K562 (cell line): ENCODE measurements at regions not wholly inside any gene's neighbourhood (a gene's known extent, or its start where the extent isn't known, plus 50 kb on each side); places are given as distances from the start of the nearest gene placed in this dataset.

Experiments used
- ATAC-seq: fragments of 200-7000 bp; cut with Tn5 transposase; 3 replicates; pipeline ENCODE4 v1.9.1; 2020; ENCODE audit warnings: moderate library complexity
- BruUV-seq: library from RNA; stranded (reverse); fragments of 400-500 nt; replicated peaks from 2 replicates; lab custom pipeline; 2021; lab: Mats Ljungman, UMichigan
- CTCF ChIA-PET: fragments of 300-600 bp; formaldehyde crosslinking; extraction: SDS; loops from one replicate; lab custom pipeline; 2021; ENCODE audit warnings: low intra/inter-chr PET ratio; lab: Yijun Ruan, JAX
- POLR2A ChIA-PET: fragments of 300-600, 350-650 bp; sonication (Branson Sonifier 250); formaldehyde crosslinking; extraction: SDS; loops from one replicate; lab custom pipeline; 2021; ENCODE audit warnings: antibody characterized with exemption, inconsistent platforms; lab: Yijun Ruan, JAX
- DNase-seq, 4 experiments: peaks; one replicate each; pipeline versions ENCODE4 v3.0.0 to v3.0.0-alpha.2; 2011 to 2018; ENCODE audit warnings: low spot score in 3 of 4, mixed read lengths in 3 of 4; ENCODE audit errors: extremely low read depth in 1 of 4
- FAIRE-seq: peaks from 2 replicates; lab custom pipeline; 2011; peaks lifted over from hg19 to GRCh38; lab: Jason Lieb, UNC
- H2AFZ ChIP-seq: 2 replicates; pipeline ENCODE4 v1.6.0; 2011; ENCODE audit warnings: low read depth, low read length, control low read depth, inconsistent platforms
- H3K27ac ChIP-seq: fragments of 200-600 bp; 3 replicates; pipeline ENCODE4 v1.8.0; 2011; ENCODE audit warnings: low read depth, mild to moderate bottlenecking, control low read depth, inconsistent platforms, low read length, moderate library complexity, mixed read lengths; ENCODE audit errors: extremely low read depth
- H3K27me3 ChIP-seq, 2 experiments: fragments of 300-600 bp in 1 of 2; 2 replicates in 1 of 2; 3 replicates in 1 of 2; pipeline versions ENCODE4 v1.6.0 to v1.8.0; 2011; ENCODE audit warnings: inconsistent platforms in 2 of 2, low read length in 2 of 2, mild to moderate bottlenecking in 1 of 2, mixed read lengths in 1 of 2, moderate library complexity in 1 of 2; ENCODE audit not compliant: control insufficient read depth in 2 of 2, insufficient read depth in 2 of 2
- H3K36me3 ChIP-seq: fragments of 300-600 bp; 3 replicates; pipeline ENCODE4 v1.8.0; 2011; ENCODE audit warnings: mild to moderate bottlenecking, low read length, inconsistent platforms; ENCODE audit not compliant: control insufficient read depth, insufficient read depth
- H3K4me1 ChIP-seq, 2 experiments: fragments of 200-600 bp in 1 of 2; replicated peaks in 1 of 2; 2 replicates in 1 of 2; 3 replicates in 1 of 2; pipeline versions ENCODE4 v1.5.1 to v1.8.0; 2011; ENCODE audit warnings: inconsistent platforms in 2 of 2, low read length in 2 of 2, mild to moderate bottlenecking in 1 of 2, mixed read lengths in 1 of 2, moderate library complexity in 1 of 2; ENCODE audit not compliant: control insufficient read depth in 2 of 2, insufficient read depth in 2 of 2
- H3K4me2 ChIP-seq: 2 replicates; pipeline ENCODE4 v1.6.1; 2011; ENCODE audit warnings: low read length, control low read depth, inconsistent platforms, mixed read lengths; ENCODE audit not compliant: insufficient read depth
- H3K4me3 ChIP-seq: fragments of 200-600 bp; sonication (generic), shearing (Covaris generic); 2 replicates; pipeline ENCODE4 v1.5.1; 2016; ENCODE audit warnings: control low read depth, inconsistent platforms
- H3K79me2 ChIP-seq: fragments of 200-600 bp; 3 replicates; pipeline ENCODE4 v1.8.0; 2011; ENCODE audit warnings: low read length, inconsistent platforms; ENCODE audit not compliant: control insufficient read depth, insufficient read depth
- H3K9ac ChIP-seq, 2 experiments: 2 replicates each; pipeline versions ENCODE4 v1.6.0 to v1.6.1; 2011; ENCODE audit warnings: low read depth in 2 of 2, low read length in 2 of 2, control low read depth in 1 of 2, inconsistent platforms in 1 of 2, mild to moderate bottlenecking in 1 of 2, mixed read lengths in 1 of 2; ENCODE audit not compliant: insufficient read depth in 1 of 2
- H3K9me1 ChIP-seq: one replicate; pipeline ENCODE4 v1.6.0; 2011; ENCODE audit warnings: inconsistent platforms, mild to moderate bottlenecking, low read length, moderate library complexity; ENCODE audit not compliant: control insufficient read depth, insufficient read depth
- H3K9me3 ChIP-seq: replicated peaks from 2 replicates; pipeline ENCODE4 v1.5.1; 2011; ENCODE audit warnings: low read depth, low read length, inconsistent platforms; ENCODE audit not compliant: control insufficient read depth, insufficient read depth
- H4K20me1 ChIP-seq: replicated peaks from 2 replicates; pipeline ENCODE4 v1.6.1; 2011; ENCODE audit warnings: low read length, inconsistent platforms, mixed read lengths; ENCODE audit not compliant: control insufficient read depth, insufficient read depth
- FOXO4 ChIP-seq: fragments of 450-650 bp; formaldehyde crosslinking; IDR thresholded peaks from 2 replicates; pipeline ENCODE4 v1.4.0; 2020; ENCODE audit warnings: mild to moderate bottlenecking, moderate library complexity
- ILF3 ChIP-seq: fragments of 450-650 bp; IDR thresholded peaks from 2 replicates; pipeline ENCODE4 v1.6.1; 2018; ENCODE audit warnings: antibody characterized with exemption, mild to moderate bottlenecking, moderate library complexity, borderline replicate concordance
- KLF1 ChIP-seq: fragments of 450-650 bp; IDR thresholded peaks from 2 replicates; pipeline ENCODE4 v1.6.1; 2016; ENCODE audit warnings: missing genetic modification characterization, missing compliant biosample characterization
- MAFK ChIP-seq: IDR thresholded peaks from 2 replicates; pipeline ENCODE4 v1.6.1; 2011; ENCODE audit warnings: low read length, improper control_type of control experiment
- NFE2 ChIP-seq: IDR thresholded peaks from 2 replicates; pipeline ENCODE4 v1.6.1; 2014; ENCODE audit warnings: antibody characterized with exemption, low read depth
- PHF21A ChIP-seq: fragments of 450-650 bp; IDR thresholded peaks from 2 replicates; pipeline ENCODE4 v1.6.1; 2017; ENCODE audit warnings: low read depth, borderline replicate concordance
- SLC30A9 ChIP-seq: fragments of 250-450 bp; sonication (Bioruptor Pico); IDR thresholded peaks from 2 replicates; pipeline ENCODE4 v1.8.0; 2022; ENCODE audit warnings: mild to moderate bottlenecking, moderate library complexity
- XRCC5 ChIP-seq: fragments of 200-400 bp; formaldehyde crosslinking; IDR thresholded peaks from 2 replicates; pipeline ENCODE4 v1.6.1; 2017; ENCODE audit warnings: low read depth, mild to moderate bottlenecking, low read length
- ZNF280B ChIP-seq: fragments of 250-450 bp; sonication (Bioruptor Pico); IDR thresholded peaks from 2 replicates; pipeline ENCODE4 v1.5.1; 2021; ENCODE audit warnings: mild to moderate bottlenecking
- ZNF3 ChIP-seq: fragments of 250-450 bp; sonication (Bioruptor Pico); IDR thresholded peaks from 2 replicates; pipeline ENCODE4 v1.5.0; 2021; ENCODE audit warnings: mild to moderate bottlenecking, moderate library complexity
- ZNF707 ChIP-seq: fragments of 250-450 bp; sonication (Bioruptor Pico); conservative IDR thresholded peaks from 2 replicates; pipeline ENCODE4 v1.8.0; 2022; ENCODE audit warnings: inconsistent platforms, mild to moderate bottlenecking, moderate library complexity
- WGBS: fragments of 100-300 bp; shearing (Covaris generic); methylation state at CpG from one replicate; pipeline ENCODE4 v1.1.6; 2016; ENCODE audit warnings: low coverage, mixed read lengths; ENCODE audit not compliant: insufficient coverage; ENCODE audit errors: missing lambda C conversion rate; 5-methylcytosine and 5-hydroxymethylcytosine counted together
- in situ Hi-C: fragments of 300-500 bp; cut with MboI; formaldehyde crosslinking; loops from 4 replicates; pipeline ENCODE4 v1.15.0; 2018; ENCODE audit warnings: inconsistent platforms, mixed read lengths
- intact Hi-C: fragments of 100-400 bp; cut with micrococcal nuclease; formaldehyde crosslinking; loops from 2 replicates; pipeline ENCODE4 v1.14.2; 2022
- TF ChIP-seq, protein P1 (sequence below): fragments of 450-650 bp; IDR thresholded peaks from 2 replicates; pipeline ENCODE4 v1.6.1; 2017; ENCODE audit warnings: antibody characterized with exemption
- TF ChIP-seq, protein P2 (sequence below), 3 experiments: IDR thresholded peaks in 2 of 3; conservative IDR thresholded peaks in 1 of 3; 2 replicates each; pipeline ENCODE4 v1.5.1; 2011 to 2012; ENCODE audit warnings: low read length in 3 of 3, mild to moderate bottlenecking in 3 of 3, control low read depth in 2 of 3, improper control_type of control experiment in 1 of 3, inconsistent platforms in 1 of 3, low read depth in 1 of 3, mixed read lengths in 1 of 3, moderate library complexity in 1 of 3; ENCODE audit not compliant: insufficient read depth in 2 of 3
- TF ChIP-seq, protein P3 (sequence below): sonication (generic); formaldehyde crosslinking; IDR thresholded peaks from 2 replicates; pipeline ENCODE4 v1.8.0; 2023; ENCODE audit warnings: mild to moderate bottlenecking, missing genetic modification reagents

- Histone ChIP-seq H4K20me1 (no peaks in the 10 kb centered on the region), H3K36me3 (no peaks in the 10 kb centered on the region), H3K9me3 (no peaks in the 10 kb centered on the region), H3K4me3 (no peak overlapping the region), H3K27ac (no peak overlapping the region), H3K79me2 (no peaks in the 10 kb centered on the region), H3K4me2 (no peak overlapping the region), H3K4me1 (no peaks in the 10 kb centered on the region), H3K9ac (no peak overlapping the region), H3K27me3 (no peaks in the 10 kb centered on the region), H2AFZ (no peak overlapping the region), H3K9me1 (no peaks in the 10 kb centered on the region)
- in situ Hi-C loops (no loop called here), intact Hi-C loops (no loop called here)
- no peak for ATAC-seq
- WGBS, result 0% methylated on average over 2 of the region's 2 CpGs
- ChIA-PET POLR2A (no interaction called here), CTCF (no interaction called here)
- no TSS peak for BruUV-seq
- FAIRE-seq, result no peak
- no peak for DNase-seq
- TF ChIP-seq, protein P1, sequence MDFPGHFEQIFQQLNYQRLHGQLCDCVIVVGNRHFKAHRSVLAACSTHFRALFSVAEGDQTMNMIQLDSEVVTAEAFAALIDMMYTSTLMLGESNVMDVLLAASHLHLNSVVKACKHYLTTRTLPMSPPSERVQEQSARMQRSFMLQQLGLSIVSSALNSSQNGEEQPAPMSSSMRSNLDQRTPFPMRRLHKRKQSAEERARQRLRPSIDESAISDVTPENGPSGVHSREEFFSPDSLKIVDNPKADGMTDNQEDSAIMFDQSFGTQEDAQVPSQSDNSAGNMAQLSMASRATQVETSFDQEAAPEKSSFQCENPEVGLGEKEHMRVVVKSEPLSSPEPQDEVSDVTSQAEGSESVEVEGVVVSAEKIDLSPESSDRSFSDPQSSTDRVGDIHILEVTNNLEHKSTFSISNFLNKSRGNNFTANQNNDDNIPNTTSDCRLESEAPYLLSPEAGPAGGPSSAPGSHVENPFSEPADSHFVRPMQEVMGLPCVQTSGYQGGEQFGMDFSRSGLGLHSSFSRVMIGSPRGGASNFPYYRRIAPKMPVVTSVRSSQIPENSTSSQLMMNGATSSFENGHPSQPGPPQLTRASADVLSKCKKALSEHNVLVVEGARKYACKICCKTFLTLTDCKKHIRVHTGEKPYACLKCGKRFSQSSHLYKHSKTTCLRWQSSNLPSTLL, result no peak
- TF ChIP-seq XRCC5 (no peak), FOXO4 (no peak), NFE2 (no peak), MAFK (no peak), SLC30A9 (CRISPR knock-in tag) (no peak), ZNF707 (CRISPR knock-in tag) (no peak), ZNF280B (CRISPR knock-in tag) (no peak), ILF3 (no peak), PHF21A (no peak), ZNF3 (no peak), KLF1 (tag) (no peak)
- TF ChIP-seq, protein P2, sequence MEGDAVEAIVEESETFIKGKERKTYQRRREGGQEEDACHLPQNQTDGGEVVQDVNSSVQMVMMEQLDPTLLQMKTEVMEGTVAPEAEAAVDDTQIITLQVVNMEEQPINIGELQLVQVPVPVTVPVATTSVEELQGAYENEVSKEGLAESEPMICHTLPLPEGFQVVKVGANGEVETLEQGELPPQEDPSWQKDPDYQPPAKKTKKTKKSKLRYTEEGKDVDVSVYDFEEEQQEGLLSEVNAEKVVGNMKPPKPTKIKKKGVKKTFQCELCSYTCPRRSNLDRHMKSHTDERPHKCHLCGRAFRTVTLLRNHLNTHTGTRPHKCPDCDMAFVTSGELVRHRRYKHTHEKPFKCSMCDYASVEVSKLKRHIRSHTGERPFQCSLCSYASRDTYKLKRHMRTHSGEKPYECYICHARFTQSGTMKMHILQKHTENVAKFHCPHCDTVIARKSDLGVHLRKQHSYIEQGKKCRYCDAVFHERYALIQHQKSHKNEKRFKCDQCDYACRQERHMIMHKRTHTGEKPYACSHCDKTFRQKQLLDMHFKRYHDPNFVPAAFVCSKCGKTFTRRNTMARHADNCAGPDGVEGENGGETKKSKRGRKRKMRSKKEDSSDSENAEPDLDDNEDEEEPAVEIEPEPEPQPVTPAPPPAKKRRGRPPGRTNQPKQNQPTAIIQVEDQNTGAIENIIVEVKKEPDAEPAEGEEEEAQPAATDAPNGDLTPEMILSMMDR (IDR thresholded peaks at IDR 0.05 in 2 of 3, conservative IDR thresholded peaks at IDR 0.05 in 1 of 3; ENCODE audit: insufficient read depth in 2 of 3, low read depth in 1 of 3, low read length in 3 of 3), result no peak
- TF ChIP-seq, protein P3, sequence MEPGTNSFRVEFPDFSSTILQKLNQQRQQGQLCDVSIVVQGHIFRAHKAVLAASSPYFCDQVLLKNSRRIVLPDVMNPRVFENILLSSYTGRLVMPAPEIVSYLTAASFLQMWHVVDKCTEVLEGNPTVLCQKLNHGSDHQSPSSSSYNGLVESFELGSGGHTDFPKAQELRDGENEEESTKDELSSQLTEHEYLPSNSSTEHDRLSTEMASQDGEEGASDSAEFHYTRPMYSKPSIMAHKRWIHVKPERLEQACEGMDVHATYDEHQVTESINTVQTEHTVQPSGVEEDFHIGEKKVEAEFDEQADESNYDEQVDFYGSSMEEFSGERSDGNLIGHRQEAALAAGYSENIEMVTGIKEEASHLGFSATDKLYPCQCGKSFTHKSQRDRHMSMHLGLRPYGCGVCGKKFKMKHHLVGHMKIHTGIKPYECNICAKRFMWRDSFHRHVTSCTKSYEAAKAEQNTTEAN, result no peak
Measured at GRCh38 chr18:73487966-73488365, 620.2 kb upstream of the NETO1 start.
